Ectodermal cell (in vitro differentiated cells): ENCODE measurements at regions not wholly inside any gene's neighbourhood (a gene's known extent, or its start where the extent isn't known, plus 50 kb on each side); places are given as distances from the start of the nearest gene placed in this dataset.

ENCODE experiments used
- H3K27ac ChIP-seq: 2 replicates; pipeline ENCODE4 v1.7.0; 2013; ENCODE audit warnings: mild to moderate bottlenecking, low read depth, low read length; ENCODE audit not compliant: insufficient read depth, poor library complexity, severe bottlenecking
- H3K27me3 ChIP-seq: 2 replicates; pipeline ENCODE4 v1.7.0; 2013; ENCODE audit warnings: mild to moderate bottlenecking, low read length; ENCODE audit not compliant: insufficient read depth, control insufficient read depth, poor library complexity, severe bottlenecking
- H3K36me3 ChIP-seq: one replicate; pipeline ENCODE4 v1.7.0; 2013; ENCODE audit warnings: low read length; ENCODE audit not compliant: control insufficient read depth, insufficient read depth
- H3K4me1 ChIP-seq: one replicate; pipeline ENCODE4 v1.7.0; 2013; ENCODE audit warnings: low read length; ENCODE audit not compliant: control insufficient read depth, insufficient read depth
- H3K4me3 ChIP-seq: 2 replicates; pipeline ENCODE4 v1.7.0; 2013; ENCODE audit warnings: low read depth, low read length, control low read depth; ENCODE audit not compliant: insufficient read depth
- H3K9me3 ChIP-seq: 2 replicates; pipeline ENCODE4 v1.7.0; 2013; ENCODE audit warnings: mild to moderate bottlenecking, low read length, moderate library complexity; ENCODE audit not compliant: control insufficient read depth
- WGBS, 2 experiments: methylation state at CpG; one replicate each; pipeline ENCODE4 v1.1.7; 2013; ENCODE audit warnings: missing lambda C conversion rate in 2 of 2; 5-methylcytosine and 5-hydroxymethylcytosine counted together

DNA sequence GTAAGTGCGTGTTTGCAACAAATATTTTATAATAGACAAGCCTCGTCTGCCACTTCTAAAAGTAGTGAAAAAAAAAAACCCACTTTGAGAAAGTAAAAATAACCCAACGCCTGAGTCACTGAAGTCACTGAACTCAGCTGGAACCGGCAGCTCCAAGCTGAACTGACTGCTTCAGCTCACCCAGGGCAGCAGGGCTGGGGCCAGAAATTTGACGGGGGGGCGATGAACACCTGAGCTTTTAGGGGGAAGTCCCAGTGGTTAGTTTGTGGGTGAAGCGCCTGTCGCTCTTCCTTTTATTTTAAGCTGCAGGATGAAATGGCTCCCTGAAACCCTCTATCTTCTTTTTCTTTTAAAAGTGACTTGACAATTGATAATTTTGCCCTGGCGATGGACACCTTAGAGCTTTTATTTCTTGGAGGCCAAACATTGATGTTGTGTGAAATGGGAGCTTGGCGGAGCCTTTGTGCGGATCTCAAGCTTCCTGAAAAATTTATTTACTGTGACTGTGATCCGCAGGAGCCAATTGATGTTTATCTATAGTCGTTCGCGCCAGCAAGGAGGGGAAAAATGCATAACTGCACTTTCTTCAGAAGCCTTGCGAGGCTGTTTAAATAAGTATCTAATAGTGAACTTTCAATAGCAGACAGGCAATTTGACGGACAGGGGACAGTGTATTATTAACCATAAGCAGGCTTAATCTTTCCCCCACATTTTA, 173.2 kb upstream of the MYL2 start:
- no peak overlapping the region for H3K4me3 ChIP-seq
- H3K4me1 ChIP-seq, result no peaks in the 10 kb centered on the region
- no peaks in the 10 kb centered on the region for H3K9me3 ChIP-seq
- 92 to 93% methylated on average over 17 of the region's 17 CpGs for whole genome bisulfite sequencing, 2 experiments
- H3K27ac ChIP-seq, result no peak overlapping the region
- no peaks in the 10 kb centered on the region for H3K27me3 ChIP-seq
- no peaks in the 10 kb centered on the region for H3K36me3 ChIP-seq

DNA sequence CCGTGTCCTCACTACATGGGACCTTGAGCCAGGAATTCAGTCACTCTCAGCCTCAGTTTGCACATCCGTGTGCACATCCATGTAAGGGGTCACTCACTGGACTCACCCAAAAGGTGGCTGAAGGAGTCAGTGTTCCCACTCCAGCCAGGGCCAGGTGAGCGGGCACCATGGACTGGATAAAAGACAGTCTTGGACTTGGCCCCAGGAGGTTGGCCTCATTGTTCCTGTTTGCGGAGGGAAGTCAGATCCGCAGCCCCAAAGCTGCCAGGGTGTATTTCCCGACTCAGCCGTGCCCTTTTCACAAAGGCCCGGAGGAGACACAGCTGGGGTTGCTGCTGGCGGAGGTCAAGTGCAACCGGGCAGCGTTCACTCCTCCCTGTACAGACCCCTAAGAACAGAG, 170.7 kb upstream of the MYL2 start:
- H3K4me3 ChIP-seq, result no peak overlapping the region
- H3K4me1 ChIP-seq, result no peaks in the 10 kb centered on the region
- H3K27me3 ChIP-seq, result no peaks in the 10 kb centered on the region
- 92 to 94% methylated on average over 11 of the region's 11 CpGs for WGBS, 2 experiments
- H3K27ac ChIP-seq, result no peak overlapping the region
- H3K36me3 ChIP-seq, result no peaks in the 10 kb centered on the region
- H3K9me3 ChIP-seq, result no peaks in the 10 kb centered on the region

DNA sequence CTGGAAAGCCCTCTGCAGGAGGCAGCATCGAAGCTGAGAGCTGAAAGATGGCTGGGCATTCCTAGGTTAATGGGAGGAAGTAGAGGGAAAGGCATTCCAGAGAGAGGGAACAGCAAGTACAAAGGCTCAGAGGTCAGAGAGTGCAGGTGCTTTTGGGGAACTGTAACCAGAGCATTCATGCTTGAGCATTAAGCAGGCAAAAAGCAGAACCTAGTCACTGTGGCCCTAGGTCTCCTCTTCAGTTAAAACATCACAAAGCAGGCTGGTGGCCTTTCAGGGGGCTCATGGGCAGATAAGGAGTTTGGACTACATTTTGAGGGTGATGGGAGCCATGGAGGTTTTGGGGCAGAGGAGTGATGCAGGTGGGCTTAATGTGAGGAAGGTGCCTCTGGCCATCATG, 169.2 kb upstream of the MYL2 start:
- 91 to 94% methylated on average over 1 of the region's 1 CpG for WGBS, 2 experiments
- Histone ChIP-seq H3K36me3 (no peaks in the 10 kb centered on the region), H3K9me3 (no peaks in the 10 kb centered on the region), H3K4me3 (no peak overlapping the region), H3K27ac (no peak overlapping the region), H3K27me3 (no peaks in the 10 kb centered on the region), H3K4me1 (no peaks in the 10 kb centered on the region)

DNA sequence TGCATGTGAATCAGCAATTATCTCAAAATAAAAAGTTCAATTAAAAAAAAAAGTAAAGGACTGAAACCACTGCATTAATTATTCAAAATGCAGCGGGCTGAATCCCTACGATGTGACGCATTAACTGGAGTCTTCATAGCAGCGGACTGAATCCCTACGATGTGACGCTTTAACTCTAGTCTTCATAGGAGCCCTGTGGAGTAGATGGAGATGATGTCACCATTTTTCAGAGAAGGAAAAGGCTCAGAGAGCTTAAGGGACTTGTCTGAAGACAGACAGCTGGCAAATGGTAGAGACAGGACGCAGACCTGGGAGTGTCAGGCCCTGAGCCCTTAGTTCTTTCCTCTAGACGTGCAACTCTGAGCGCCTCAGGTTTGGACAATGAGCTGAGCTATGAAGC, 168.0 kb upstream of the MYL2 start:
- no peaks in the 10 kb centered on the region for H3K27me3 ChIP-seq
- H3K27ac ChIP-seq, result no peak overlapping the region
- H3K4me3 ChIP-seq, result no peak overlapping the region
- no peaks in the 10 kb centered on the region for H3K36me3 ChIP-seq
- no peaks in the 10 kb centered on the region for H3K9me3 ChIP-seq
- no peaks in the 10 kb centered on the region for H3K4me1 ChIP-seq
- 93 to 95% methylated on average over 9 of the region's 9 CpGs for WGBS, 2 experiments

DNA sequence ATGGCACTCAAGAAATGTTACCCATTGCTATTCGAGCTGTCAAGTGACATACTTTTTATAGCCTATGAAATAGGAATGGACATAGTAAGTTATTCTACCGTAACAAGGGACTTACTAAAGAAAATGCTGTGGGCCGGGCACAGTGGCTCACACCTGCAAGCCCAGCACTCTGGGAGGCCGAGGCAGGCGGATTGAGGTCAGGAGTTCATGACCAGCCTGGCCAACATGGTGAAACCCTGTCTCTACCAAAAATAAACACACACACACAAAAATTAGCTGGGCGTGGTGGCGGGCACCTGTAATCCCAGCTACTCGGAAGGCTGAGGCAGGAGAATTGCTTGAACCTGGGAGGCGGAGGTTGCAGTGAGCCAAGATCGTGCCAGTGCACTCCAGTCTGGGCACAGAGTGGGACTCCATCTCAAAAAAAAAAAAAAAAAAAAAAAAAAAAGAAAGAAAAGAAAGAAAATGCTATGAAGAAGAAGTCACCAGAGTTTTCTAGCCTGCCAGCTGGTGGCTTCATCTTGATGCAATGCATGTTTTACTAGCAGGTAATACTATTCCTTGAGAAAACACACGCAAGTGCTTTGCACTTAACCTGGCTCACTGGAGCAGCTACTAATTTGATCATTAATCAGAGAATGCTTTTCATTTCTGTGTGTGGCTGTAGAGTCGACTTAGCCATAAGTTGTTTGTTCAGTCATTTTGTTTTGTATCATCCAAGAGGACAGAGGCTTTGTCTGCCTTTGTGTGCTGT, 166.7 kb upstream of the MYL2 start:
- Histone ChIP-seq H3K9me3 (no peaks in the 10 kb centered on the region), H3K4me1 (no peaks in the 10 kb centered on the region), H3K36me3 (no peaks in the 10 kb centered on the region), H3K27me3 (no peaks in the 10 kb centered on the region), H3K4me3 (no peak overlapping the region), H3K27ac (no peak overlapping the region)
- WGBS, 2 experiments, result 92 to 93% methylated on average over 11 to 12 of the region's 12 CpGs

DNA sequence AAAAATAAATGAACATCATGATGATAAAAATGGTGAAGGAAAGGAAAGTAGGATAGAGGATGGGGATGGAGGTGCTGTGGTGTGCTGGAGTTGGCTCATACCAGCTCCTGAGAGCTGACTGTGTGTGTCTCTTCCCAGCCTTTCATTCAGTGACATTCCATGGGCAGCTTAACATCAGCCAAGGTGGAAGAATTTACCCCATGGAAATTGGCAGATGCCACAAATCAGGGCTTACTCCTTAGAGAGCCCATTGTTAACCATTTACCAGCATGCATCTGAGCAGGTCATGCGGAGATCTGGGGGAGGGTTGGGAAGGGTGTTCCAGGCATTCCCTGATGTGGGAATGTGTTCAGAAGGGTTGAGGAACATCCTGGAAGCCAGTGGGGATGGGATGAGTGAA, 164.7 kb upstream of the MYL2 start:
- no peaks in the 10 kb centered on the region for H3K9me3 ChIP-seq
- no peaks in the 10 kb centered on the region for H3K27me3 ChIP-seq
- H3K27ac ChIP-seq, result no peak overlapping the region
- 86 to 100% methylated on average over 1 of the region's 1 CpG for WGBS, 2 experiments
- no peak overlapping the region for H3K4me3 ChIP-seq
- peaks cover 7% of the 10 kb centered on the region for H3K4me1 ChIP-seq
- H3K36me3 ChIP-seq, result no peaks in the 10 kb centered on the region

DNA sequence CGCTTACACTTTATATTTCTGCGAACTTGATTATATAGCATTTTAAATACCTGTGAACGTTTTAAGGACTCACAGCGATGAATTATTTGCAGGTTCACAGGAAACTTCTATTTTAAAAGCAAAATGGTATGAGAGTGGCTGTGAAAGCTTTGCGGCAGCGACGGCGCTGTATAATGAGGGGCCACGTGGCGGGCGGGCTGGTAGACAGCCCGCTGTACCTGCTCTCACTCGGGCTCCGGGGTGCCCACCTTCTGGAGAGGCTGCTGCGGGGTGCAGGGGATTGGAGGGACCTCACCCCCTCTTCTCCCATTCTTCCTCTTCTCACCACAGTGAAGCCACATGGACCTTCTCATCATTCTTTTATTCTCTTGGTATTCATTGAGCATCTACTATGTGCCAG, 164.2 kb upstream of the MYL2 start:
- 94 to 97% methylated on average over 15 of the region's 15 CpGs for WGBS, 2 experiments
- no peaks in the 10 kb centered on the region for H3K27me3 ChIP-seq
- peaks cover 7% of the 10 kb centered on the region for H3K4me1 ChIP-seq
- H3K4me3 ChIP-seq, result no peak overlapping the region
- H3K9me3 ChIP-seq, result no peaks in the 10 kb centered on the region
- no peaks in the 10 kb centered on the region for H3K36me3 ChIP-seq
- H3K27ac ChIP-seq, result no peak overlapping the region

DNA sequence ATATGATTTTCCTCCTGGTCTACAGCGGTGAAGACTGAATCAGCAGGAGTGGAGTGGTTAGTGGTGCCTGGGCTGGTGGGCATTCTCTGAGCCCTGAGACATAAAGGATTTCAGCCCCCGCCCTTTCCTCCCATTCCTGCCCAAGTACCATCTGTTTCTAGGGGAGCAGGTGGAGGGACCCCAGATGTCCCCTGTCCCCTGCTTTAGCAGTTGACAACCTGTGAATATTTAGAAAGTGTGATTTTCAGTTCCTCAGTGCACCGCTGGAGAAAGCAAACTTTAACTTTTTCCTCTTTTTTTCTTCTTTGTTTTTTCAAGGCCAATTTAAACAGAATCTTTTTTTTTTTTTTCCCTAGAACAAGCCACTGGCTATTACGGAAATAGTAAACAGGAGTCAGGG, 163.8 kb upstream of the MYL2 start:
- H3K27ac ChIP-seq, result no peak overlapping the region
- H3K27me3 ChIP-seq, result no peaks in the 10 kb centered on the region
- peaks cover 7% of the 10 kb centered on the region for H3K4me1 ChIP-seq
- WGBS, 2 experiments, result 95 to 97% methylated on average over 3 to 4 of the region's 4 CpGs
- no peaks in the 10 kb centered on the region for H3K9me3 ChIP-seq
- no peaks in the 10 kb centered on the region for H3K36me3 ChIP-seq
- H3K4me3 ChIP-seq, result no peak overlapping the region

DNA sequence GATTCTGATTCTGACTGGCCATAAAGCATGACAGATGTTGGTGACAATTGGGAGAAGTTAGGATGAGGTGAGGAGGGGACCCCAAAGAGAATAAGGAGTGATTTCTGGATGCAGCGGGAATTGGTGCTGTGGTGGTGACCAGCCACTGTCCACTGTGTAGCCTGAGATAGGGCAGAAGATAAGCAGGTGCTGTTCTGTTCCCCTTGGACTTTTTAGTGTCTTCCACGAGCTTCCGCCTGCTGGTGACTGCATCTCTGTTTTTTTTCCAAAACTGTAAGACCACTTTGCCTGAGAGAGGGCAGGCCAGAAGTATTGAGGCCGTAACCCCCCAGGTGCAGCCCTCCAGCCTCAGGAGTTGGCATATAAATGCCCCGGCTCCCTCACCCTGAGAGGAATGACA, 161.2 kb upstream of the MYL2 start:
- Histone ChIP-seq H3K36me3 (no peaks in the 10 kb centered on the region), H3K27me3 (no peaks in the 10 kb centered on the region)

DNA sequence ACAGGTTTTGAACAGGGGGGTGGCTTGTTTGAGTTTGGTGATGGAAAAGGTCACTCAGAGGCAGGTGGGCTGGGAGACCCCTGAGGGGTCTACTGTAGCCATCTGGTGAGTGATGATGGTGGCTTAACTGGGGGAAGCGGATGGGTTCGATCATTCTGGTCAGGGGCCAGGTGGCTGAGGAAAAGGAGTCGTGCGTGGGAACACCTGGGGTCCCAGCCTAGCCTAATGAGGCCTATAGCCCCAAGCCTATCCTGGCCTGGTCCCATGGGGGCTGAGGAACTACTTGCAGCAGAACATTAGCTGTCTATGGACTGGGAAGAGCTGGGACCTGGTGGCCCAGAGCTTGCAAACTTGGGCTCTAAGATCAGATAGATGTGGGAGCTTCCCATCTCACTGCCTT, 158.4 kb upstream of the MYL2 start:
- Histone ChIP-seq H3K4me3 (no peak overlapping the region), H3K27ac (no peak overlapping the region), H3K9me3 (no peaks in the 10 kb centered on the region), H3K4me1 (peaks cover 12% of the 10 kb centered on the region), H3K36me3 (no peaks in the 10 kb centered on the region), H3K27me3 (no peaks in the 10 kb centered on the region)
- WGBS, 2 experiments, result 93 to 95% methylated on average over 4 of the region's 4 CpGs

More for the DNA sequence above, 161.2 kb upstream of the MYL2 start:
- WGBS, 2 experiments, result 92 to 95% methylated on average over 5 of the region's 5 CpGs
- H3K9me3 ChIP-seq, result no peaks in the 10 kb centered on the region
- peaks cover 7% of the 10 kb centered on the region for H3K4me1 ChIP-seq
- H3K27ac ChIP-seq, result no peak overlapping the region
- no peak overlapping the region for H3K4me3 ChIP-seq
